ENCODE measurements at regions not wholly inside any gene's neighbourhood (a gene's known extent, or its start where the extent isn't known, plus 50 kb on each side); places are given as distances from the start of the nearest gene placed in this dataset.

DNA sequence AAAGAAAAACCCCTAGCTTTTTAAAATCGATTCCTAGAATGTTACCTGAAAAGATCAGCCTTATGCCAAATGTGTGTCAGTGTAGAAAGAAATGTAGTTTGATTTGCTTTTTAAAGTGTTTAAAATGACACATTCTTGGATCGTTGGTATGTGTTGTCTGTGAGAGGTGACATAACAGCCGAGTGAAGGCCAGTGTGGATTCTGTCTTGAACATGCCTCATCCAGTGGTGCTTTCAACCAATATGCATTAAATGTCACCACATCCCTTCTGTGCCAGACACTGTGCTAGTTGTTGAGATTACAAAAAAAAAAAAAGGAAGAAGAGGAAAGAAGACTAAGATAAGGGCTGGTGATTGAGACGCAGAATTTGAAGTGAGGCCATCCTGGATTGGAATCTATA is 994.2 kb upstream of the TENM3 start:
- no peaks in the 10 kb centered on the region for H3K9me3 ChIP-seq (ENCODE audit: control insufficient read depth, insufficient read depth, low read length)
- H3K14ac ChIP-seq (replicated peaks; ENCODE audit: low read depth, low read length): no peak overlapping the region
- no peaks in the 10 kb centered on the region for H4K20me1 ChIP-seq (ENCODE audit: insufficient read depth, low read length)
- H3K4me1 ChIP-seq (ENCODE audit: control insufficient read depth, insufficient read depth, low read length): no peaks in the 10 kb centered on the region
- H2BK120ac ChIP-seq (ENCODE audit: low read depth, low read length): no peak overlapping the region
- H3K27me3 ChIP-seq (ENCODE audit: control insufficient read depth, insufficient read depth, low read length): no peaks in the 10 kb centered on the region
- H2AK9ac ChIP-seq (replicated peaks; ENCODE audit: low read depth, low read length, poor library complexity): no peak overlapping the region
- no peak overlapping the region for H2BK5ac ChIP-seq (ENCODE audit: low read depth, low read length, poor library complexity, severe bottlenecking)
- H4K91ac ChIP-seq (ENCODE audit: insufficient read depth, low read depth, low read length): no peak overlapping the region
- no peak overlapping the region for H3K56ac ChIP-seq (ENCODE audit: extremely low read depth, insufficient read depth, low read length)
- POLR2A ChIA-PET (ENCODE audit: unreplicated experiment): no interaction called here
- no peak overlapping the region for H3K4me3 ChIP-seq (ENCODE audit: insufficient read depth, low read depth, low read length)
- no CpG with 5 or more reads among the region's 4 CpGs for WGBS, 2 experiments (ENCODE audit: extremely low coverage in 2 of 2, insufficient read length in 1 of 2)
- H4K5ac ChIP-seq (ENCODE audit: low read depth, low read length): no peak overlapping the region
- intact Hi-C loops (cut with micrococcal nuclease) (no loop called here), dilution Hi-C loops (cut with HindIII; ENCODE audit: low sequenced_read_pairs, unreplicated experiment) (no loop called here), in situ Hi-C loops (cut with MboI; ENCODE audit: low sequenced_read_pairs) (no loop called here)
- H3K27ac ChIP-seq (ENCODE audit: insufficient read depth, low read length): no peak overlapping the region
- H2AK5ac ChIP-seq (ENCODE audit: low read depth, low read length): no peak overlapping the region
- H3K9ac ChIP-seq (ENCODE audit: low read depth, low read length): no peak overlapping the region
- TF ChIP-seq MAZ (IDR thresholded peaks at IDR 0.05; ENCODE audit: borderline replicate concordance, low read depth, low read length): no peak
- no peak for TF ChIP-seq CEBPB (IDR thresholded peaks at IDR 0.05; ENCODE audit: low read depth, low read length)
- TF ChIP-seq MAFK (IDR thresholded peaks at IDR 0.05; ENCODE audit: low read depth, low read length): no peak
- TF ChIP-seq SMC3 (IDR thresholded peaks at IDR 0.05; ENCODE audit: low read depth, low read length): no peak
- no peak for TF ChIP-seq NFE2L2 (IDR thresholded peaks at IDR 0.05; ENCODE audit: low read depth, low read length)
- no peak for TF ChIP-seq CHD1 (IDR thresholded peaks at IDR 0.05; ENCODE audit: low read depth, low read length)
- TF ChIP-seq MXI1 (IDR thresholded peaks at IDR 0.05; ENCODE audit: borderline replicate concordance, low read depth, low read length): no peak
- TF ChIP-seq RFX5 (IDR thresholded peaks at IDR 0.05; ENCODE audit: low read depth, low read length): no peak
- no peak for TF ChIP-seq FOS (IDR thresholded peaks at IDR 0.05; ENCODE audit: low read depth, low read length)
- no peak overlapping the region for H2BK15ac ChIP-seq (ENCODE audit: low read depth, low read length)
- no peaks in the 10 kb centered on the region for H3K79me1 ChIP-seq (ENCODE audit: low read depth in 1 of 2, low read length in 2 of 2)
- no peak overlapping the region for H3K4me2 ChIP-seq (ENCODE audit: low read depth, low read length)
- H3K23ac ChIP-seq (ENCODE audit: low read depth, low read length): no peak overlapping the region
- no peak overlapping the region for H2BK20ac ChIP-seq (ENCODE audit: low read depth, low read length)
- H3K18ac ChIP-seq (ENCODE audit: low read depth, low read length): no peak overlapping the region
- no peak overlapping the region for H3K4ac ChIP-seq (ENCODE audit: low read depth, low read length)
- no peak for ATAC-seq (ENCODE audit: low read depth)
- DNase-seq: no peak
- CTCF ChIA-PET: no interaction called here
- no TSS peak for BruUV-seq (replicated peaks)
- no peak overlapping the region for H4K8ac ChIP-seq (ENCODE audit: low read depth in 2 of 2, low read length in 2 of 2)
- no peaks in the 10 kb centered on the region for H3K9me1 ChIP-seq (ENCODE audit: insufficient read depth, low read length)
- no peaks in the 10 kb centered on the region for H3K36me3 ChIP-seq (ENCODE audit: control insufficient read depth, insufficient read depth, low read length)
- no peak overlapping the region for H2AFZ ChIP-seq (replicated peaks; ENCODE audit: low read length, poor library complexity)

Measured in IMR-90 (cell line).